GM19023 (cell line): ENCODE measurements at regions not wholly inside any gene's neighbourhood (a gene's known extent, or its start where the extent isn't known, plus 50 kb on each side); places are given as distances from the start of the nearest gene placed in this dataset.

Experiments used
- ATAC-seq: cut with Tn5 transposase; IDR thresholded peaks from one replicate; pipeline ENCODE4 v1.9.1; 2021; ENCODE audit warnings: mild to moderate bottlenecking, moderate library complexity; ENCODE audit not compliant: unreplicated experiment

DNA sequence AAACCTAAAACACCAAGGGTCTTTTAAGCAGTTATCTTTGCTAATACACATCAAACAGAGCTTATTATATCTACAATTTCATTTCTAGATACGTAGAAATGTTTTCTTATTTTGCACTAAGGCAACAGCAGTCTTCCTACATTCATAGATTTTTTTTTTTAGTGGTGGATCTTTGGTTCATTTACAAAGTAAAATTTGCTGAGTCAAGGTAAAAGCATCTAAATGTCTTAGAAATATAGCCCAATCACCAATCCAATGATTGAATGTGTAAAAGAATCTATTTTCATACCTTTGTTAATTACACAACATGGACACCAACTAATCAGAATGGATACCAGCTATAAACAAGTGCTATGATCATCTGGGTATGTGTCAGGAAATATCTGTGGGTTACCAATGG, 272.2 kb upstream of the TMPO start:
- ATAC-seq: no peak

DNA sequence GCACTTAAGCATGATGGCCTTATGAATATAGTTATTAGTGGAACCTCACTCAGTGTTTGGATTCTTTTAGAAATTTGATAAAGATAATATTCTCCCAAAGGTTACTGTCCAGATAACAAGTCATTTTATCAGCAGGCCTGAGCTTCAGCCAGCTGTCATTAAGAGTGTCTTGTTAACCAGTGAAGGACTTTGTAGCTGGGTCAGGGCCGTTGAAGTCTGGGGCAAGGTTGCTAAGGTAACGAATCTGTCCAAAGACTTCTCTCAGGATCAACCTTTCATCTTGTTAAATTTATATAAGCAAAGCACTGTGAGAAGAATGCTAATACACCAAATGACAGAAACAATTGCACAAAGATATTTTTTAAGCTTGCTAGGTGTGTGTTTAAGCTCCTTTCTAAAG, 271.3 kb upstream of the TMPO start:
- no peak for ATAC-seq

DNA sequence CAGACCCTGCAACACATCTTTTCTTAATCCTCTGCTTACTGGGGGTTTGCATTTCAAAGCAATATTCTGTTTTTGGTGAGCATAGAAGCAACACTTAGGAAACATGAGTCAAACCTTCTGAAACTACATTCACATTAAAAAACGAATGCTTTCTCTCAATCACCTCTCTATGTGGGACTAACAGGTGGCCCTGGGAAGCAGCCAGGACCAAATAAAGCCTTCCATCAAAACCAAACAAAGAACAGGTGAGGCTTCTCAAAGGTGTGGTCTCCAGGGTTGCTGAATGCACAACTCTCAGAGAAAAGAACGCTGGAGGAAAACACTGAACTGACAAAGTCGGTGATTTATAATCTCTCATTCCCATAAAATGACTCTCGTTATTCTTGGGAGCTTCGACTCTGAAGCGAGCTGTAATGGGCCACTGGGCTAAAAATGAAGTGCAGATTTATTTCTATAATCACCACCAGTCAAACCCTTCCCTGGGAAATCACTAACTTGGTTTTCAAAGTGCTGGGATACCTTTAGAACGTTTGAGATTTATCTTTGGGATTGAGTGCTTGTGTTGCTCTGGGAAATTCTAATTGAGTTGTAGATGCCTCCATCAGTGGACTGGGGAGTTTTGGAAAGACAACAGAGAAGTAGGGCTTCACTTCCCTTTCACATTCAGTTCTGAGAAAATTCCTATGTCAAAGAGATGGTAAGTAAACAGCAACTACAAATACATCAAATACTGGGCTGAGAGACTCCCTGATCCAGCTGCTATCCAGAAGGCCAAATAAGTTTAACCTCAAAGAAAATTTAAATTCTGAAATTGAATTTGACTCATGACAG, 262.0 kb upstream of the TMPO start:
- ATAC-seq: no peak

DNA sequence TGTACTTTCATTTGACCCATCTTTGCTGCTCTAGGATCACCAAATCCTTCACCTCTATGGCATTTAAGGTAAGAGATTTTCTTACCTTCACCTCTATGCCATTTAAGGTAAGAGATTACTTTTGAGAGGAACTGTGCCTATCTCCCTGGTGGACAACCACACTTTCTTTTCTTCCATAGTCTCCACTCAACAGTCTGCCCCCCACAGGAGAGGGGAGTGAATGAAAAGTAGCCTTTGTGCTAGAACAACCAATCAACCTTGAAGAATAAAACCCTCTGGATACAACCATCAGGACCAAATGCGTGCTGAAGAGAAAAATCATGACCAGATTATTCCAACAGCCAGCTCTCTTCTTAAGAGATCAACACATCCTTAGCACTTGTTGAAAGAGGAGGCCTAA, 258.6 kb upstream of the TMPO start:
- no peak for ATAC-seq

DNA sequence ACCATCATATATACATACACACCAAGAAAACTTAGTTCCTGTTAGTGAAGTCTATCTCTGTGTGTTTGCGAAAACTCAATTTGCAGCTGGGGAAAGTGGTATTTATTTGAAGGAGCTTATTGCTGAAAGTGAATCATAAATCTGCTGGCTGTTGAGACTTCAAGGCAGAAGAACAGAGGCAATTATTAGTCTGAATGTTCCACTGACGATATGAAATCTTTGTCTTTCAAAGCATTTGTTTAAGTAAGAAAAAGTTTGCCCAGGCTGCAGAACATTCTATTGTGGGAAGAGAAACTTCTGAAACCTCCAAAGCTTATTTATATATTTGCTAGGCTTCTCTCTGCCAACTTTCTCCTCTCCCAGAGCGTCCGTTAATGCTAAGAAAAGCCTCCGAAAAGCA, 255.7 kb upstream of the TMPO start:
- no peak for ATAC-seq

DNA sequence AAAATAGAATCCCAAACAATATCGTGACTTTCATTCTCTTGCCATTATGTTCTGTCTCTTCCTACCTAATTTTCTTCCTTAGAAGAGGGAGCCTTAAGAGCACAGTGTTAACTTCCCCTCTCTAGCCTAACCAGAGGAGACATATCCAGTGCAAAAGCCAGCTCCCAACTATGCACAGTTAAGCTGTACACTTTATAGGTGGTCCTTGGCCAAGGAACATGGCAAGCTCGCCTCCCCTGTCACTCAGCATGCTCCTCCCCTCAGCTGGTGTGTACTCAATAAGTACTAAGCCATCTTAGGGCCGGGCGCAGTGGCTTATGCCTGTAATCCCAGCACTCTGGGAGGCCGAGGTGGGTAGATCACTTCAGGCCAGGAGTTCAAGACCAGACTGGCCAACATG, 255.1 kb upstream of the TMPO start:
- ATAC-seq: no peak

DNA sequence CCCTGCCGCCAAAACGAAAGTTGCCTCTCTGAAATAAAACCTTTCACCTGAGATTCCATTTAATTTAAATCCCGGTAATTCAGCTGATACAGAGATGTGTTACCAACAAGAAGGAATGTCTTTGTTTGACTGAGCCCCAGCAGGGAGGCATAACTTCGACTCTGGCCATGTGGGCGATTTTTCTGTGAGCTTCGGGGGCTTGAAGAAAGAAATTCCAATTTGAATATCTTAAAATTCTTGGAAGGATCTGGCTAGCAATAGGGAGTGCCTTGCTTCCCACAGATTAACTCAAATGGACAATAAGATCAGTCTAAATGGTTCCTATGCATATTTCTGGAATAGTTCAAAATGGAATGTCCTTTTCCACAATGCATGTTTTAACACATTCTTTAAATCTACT, 252.5 kb upstream of the TMPO start:
- ATAC-seq: no peak

DNA sequence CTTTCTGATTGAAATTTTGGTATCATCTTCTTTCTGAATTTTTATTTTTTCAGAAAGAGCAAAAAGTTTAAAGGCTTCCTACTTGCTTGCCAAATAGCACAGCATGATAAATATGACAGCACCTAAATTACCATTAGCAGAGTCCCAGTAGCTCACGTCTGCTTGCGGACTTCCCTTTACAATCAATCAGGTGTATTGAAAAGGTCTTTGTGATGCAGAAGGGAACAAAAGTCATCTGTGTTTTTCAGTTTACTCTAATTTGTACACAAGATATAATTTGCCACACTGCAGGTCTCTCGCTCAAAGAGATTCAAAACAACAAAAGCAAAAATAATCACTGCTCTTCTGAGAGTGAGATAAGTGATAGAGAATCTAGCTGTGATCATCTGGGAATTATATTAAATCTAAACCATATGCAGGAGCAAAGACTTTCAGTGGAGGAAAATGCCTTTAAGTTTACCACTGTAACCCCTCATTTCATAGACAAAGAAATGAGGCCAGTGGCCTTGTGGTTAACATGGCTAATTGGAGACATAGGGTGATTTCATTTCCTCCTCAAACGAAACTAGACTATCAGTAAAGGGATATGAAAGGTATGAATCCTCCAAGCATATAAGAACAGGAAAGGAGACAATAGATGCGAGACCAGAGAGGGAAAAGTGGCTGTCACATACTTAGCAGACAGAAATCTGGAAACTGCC, 240.8 kb upstream of the TMPO start:
- ATAC-seq: peak; percentile 95

DNA sequence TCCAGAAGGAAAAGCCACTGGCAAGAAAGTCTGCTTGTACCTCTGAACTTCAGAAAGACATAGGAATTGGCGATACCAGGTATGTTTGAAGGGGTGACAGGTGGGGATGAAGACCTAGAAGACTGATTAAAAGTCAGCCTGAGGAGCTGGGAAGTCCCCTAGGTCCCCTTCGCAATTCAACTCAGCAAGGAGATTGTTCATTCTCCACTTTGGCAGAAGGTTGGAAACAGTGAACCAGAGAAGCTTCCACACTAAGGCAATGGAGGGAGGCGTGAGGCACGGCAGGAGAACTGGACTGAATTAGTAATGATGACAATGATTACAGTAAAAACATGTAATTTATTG, 240.3 kb upstream of the TMPO start:
- ATAC-seq: peak; percentile 46

DNA sequence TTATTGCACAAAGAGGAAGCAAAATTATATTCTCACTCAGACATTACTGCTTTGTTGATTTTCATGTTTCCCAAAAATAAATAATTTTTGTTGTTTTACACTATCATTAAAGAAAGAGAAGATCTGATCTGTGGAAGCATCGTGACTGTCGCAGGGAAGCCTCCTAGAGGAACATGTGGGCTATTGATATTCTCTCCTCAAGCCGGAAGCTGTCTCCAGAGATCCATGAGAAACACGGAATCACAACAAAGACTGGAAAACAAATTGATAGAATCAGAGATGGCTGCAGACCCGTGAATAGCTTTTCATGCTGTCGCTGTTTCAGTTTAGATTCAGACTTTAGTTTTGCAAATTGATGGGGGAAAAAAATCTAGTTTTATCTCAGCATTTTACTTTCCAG, 235.2 kb upstream of the TMPO start:
- ATAC-seq: no peak

DNA sequence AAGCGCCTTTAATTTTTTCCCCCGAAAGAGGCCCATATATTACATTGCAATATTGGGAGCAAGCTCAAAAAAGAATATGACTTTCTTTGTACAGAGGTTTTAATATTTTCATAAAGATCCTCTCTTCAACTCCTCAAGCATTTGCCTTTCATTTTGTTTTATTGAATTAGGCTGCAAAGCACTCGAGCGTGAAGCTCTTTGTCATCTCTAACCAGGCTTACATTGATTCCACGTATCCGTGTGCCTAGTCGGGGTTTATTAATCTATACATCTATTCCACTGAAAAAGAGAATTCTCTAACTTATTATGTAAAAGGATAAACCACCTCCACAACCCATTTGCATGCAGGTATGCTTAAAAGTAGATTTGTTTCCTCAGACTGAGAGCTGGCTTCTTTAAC, 234.8 kb upstream of the TMPO start:
- ATAC-seq: no peak

DNA sequence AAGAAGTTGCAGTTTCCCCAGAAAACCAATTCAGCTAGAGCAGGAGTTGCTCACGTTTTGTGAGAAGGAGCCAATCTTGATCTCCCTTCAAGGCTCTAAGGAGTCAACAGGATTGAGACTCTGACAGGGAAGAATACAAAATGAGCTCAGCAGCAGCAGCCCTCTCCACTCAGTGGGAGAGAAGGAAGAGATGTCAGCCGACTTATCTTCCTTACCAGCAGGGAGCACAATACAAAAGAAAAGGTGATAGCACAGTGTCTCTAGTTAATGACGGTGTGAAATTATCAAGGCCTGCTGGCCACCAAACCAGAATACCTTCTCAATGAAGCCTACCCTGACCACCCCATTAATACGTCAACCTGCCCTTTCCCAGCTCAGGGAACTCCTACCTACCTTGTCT, 223.6 kb upstream of the TMPO start:
- ATAC-seq: no peak

DNA sequence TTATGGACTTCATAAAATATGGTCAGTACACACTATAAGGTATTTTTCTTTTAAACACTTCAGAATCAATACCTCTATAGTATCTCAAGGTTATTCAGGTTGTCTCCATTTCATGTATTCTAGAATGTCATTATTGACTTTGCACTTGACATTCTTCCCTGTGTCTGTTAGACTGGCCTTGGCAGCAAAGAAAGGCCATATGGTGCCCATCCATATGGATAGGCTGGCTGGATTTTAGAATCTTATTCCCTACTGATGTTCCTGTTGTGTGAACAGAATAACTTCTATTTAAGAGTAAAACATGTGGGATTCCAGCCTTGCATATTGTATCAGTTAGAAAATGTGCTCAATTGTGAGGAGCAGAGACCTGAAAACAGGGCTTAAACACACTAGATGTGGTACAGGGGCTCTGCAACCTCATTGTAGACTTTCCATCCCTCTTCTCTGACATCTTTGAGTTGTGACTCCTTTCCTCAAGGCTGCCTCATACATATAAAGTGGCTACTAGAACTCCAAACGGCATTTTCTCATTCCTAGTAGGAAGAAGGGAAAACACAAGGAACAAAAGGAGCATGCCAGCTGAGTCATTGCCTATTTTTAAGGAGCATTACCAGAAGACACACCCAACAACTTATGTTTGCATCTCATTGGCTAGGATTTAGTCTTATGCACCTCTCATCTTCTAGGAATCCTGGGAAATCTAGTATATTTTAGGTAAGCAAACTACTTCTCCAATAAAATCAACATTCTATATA, 221.2 kb upstream of the TMPO start:
- ATAC-seq: no peak

DNA sequence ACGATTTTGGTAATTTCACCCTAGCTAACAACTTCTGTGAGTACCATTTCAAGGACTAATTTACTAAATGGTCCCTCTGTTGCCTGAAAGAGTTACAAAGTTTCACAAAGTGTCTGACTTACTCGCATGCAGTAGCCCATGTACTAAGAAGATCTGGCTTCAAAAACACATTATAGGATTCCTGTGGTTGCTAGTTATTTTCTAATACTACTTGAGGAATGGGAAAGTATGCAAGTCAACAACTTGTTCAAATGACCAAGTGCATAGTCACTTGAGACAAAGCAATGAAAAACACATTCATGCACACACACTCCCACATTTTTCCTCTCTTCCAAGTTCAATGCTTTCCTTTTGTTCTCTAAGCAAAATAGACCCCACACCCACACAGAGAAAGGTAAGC, 219.7 kb upstream of the TMPO start:
- ATAC-seq: no peak

DNA sequence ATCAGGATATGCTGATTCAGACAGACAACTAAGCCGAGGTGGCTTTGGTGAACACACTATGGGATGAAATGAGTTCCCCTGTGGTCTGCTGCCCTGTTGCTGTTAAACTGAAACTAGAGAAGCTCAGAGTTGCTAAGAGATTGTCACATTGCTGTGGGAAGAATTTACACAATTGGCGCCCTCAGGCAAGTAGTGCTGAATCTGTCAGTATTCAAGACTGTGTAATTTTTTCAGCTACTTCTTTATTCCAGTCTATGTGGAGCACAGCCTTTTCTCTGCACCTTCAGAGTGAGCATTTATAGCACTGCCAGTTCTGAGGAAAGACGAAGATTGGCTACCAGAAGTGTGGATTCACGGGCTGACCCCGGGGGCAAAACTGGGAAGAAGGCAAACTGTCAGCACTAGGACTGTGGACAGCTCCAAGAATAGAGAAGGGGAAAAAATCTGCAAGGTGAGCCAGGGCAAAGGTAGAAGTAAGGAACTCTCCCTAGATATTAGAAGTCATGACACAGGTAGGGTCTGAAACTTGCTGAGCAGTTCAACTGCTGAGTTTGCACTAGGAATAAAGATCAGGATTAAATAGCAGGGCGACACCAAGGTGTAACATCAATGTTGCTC, 218.8 kb upstream of the TMPO start:
- ATAC-seq: no peak

DNA sequence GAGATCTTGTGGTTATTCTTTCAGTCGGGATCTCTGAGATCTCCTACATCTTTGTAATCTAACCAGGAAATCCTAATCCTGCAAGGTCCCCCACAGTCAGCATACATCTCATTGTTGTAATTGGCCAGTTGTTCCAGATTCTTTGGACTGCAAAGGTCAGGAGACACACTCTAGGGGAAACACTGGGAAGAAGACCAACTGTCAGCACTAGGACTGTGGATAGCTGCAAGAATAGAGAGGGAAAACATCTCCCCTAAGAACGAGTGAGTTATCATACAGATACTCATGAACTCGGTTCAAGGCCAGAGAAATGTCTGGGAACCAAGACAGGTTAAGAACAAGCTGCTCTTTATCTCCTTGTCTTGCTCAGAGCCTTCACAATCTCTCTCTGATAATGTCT, 217.9 kb upstream of the TMPO start:
- ATAC-seq: no peak

DNA sequence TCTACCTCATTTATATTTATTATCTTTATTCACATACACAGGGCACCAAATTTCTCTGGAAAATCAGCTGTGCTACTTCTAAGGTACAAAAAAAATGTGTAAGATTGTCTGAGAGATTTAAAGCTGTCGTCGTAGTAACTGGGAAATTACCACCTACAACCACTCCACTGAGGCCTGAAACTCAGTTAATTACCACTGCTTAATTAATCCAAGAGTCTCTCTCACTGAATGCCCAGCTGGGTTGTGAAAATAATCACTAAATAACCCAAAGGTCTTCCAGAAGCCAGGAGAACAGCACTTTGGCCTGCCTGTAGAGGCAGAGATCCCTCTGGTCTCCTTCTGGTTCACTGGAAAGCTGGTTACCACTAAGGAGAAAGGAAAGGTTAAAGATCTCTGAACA, 207.2 kb upstream of the TMPO start:
- no peak for ATAC-seq

DNA sequence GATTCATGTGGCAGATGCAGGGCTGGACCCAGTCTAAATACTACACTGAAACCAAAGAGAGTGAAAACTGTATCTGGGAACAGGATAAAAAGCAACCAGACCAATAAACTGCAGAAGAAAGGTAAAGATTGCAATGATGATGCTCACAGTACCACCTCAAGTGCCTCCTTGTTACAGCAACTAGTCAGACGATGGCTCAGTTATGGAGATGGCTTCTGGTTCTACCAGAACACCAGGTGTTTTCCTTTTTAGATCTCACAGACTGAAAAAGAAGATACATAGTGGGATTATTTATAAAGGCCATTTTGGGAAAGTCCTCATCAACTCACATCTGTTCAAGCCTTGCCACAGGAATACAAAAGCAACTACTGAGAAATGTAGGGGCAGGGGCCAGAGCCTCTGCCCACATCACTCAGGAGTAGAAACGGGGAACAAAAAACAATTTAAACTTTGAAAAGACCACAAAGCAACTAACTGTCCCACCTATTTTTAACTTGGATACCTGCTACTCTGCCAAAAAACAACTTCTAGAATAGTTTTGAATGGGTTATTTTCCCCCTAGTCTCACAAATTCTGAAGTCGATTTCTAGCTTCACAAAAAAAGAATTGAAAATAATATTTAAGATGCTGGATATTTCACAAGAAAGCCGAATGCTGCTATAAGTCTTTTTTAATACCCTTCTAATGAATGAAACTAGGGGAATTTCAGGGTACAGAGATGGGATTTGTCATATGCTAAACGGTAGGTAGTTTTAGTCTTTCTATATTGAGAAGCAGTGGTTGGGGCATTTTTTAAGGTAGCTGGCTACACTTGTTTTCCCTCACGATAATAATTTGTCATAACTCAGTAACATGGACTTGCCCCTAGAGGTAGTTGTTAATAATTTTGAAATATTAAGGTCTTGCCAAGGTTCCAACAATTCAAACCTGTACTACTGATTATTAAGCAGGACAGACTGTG, 197.2 kb upstream of the TMPO start:
- ATAC-seq: peak; percentile 52

DNA sequence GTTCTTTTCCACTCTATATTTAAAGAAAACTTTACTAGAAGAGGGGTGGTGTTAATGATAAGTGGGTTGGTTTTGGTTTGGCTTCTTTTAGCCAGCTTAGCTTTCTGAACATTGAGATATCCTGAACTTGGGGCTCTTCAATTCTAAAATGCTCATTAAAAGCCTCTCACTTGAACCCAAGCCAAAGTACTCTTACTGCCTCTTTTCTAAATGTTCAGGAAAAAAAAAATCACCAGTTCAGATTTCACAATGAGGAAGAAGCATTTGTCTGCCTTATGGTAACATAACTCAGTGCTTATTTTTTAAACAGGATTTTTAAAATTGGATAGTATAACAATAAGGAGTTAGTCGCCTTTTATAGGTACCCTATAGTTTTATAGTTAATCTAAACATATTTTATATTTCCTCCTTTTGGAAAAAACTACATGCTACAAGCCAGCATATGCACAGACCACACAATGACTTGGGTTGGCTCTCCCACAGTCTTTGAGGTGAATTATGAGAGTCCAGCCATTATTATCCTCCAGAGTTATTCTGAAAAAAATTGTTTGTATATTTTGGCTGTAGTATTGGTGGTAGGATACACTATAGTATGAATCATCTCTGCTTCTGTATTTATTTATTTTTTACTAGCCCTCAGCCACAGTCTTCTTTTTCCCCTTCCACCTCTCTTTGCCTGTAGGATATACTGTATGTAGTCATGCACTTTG, 195.5 kb upstream of the TMPO start:
- ATAC-seq: no peak

DNA sequence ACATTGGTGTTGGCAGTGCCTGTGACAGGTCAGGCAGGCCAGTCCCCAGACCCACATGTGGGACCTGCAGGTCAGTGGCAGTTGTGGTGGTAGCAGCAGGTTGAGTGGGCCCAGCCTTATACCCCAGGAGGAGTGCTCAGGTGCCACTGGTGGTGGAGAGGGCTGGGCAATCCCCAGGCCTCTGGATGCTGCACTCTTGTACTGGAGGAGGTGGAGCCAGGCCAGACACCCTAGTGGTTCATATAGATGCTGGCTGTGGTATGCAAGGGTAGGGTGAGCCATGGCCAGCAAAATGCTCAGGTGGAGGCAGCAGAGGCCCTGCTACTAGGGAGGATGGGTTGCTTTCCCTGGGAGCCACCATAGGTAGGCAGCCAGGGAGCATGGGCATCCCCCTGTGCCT, 190.4 kb upstream of the TMPO start:
- ATAC-seq: no peak
